ENCODE measurements at regions not wholly inside any gene's neighbourhood (a gene's known extent, or its start where the extent isn't known, plus 50 kb on each side); places are given as distances from the start of the nearest gene placed in this dataset.

DNA sequence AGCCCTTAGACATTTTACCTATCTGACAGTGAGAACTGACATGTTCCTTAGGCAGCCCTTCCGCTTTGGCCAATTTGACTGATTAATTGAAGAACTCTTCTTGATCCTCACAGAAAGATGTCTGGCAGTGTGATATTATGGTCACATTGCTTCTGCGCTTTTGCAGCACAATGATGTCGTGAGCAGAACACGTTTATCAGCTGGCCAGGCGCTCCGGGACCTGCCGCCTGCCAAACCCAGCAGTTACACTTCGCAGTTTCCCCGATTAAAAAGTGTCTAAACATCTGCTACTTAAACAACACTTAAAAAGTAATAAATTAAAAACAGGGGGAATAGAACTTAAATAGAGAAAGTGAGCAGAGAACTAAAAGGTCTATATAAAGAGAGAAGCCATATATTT, 103.5 kb upstream of the ETS2 start:
- no peak for DNase-seq

DNA sequence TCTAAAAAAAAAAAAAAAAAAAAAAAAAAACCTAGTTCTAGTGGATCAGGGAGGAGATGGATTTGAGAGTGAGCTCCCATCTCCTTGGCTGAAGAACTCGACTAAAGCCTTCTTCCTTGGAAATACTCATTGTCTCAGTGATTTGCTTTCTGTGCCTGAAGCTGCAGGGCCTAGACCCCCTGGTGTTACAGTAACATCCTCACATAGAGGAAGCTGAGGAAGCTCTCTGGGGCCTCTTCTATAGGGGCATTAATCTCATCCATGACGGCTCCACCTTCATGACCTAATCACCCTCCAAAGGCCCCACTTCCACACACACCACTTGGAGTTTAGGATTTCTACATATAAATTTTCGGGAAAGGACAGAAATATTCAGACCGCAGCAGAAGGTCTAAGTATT, 95.9 kb upstream of the ETS2 start:
- no peak for DNase-seq

DNA sequence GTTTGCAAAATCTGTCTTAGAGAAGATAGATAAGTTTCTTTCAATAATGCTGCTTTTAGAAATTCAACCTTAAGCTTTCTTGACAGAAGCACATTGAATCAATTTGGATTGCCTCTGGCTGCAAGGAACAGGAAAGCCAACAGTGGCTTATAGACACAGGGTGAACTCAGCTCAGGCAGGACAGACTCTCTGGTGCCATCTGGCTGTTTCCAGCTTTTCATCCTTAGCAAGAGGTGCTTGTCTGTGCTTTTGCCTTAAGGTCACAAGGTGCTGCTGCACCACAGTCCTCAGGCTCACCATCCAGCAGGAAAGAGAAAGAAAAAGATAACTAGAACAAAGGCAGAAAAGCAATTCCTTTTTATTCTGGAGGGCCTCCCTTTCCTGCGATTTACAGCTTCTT, 93.7 kb upstream of the ETS2 start:
- DNase-seq: peak; percentile 32

DNA sequence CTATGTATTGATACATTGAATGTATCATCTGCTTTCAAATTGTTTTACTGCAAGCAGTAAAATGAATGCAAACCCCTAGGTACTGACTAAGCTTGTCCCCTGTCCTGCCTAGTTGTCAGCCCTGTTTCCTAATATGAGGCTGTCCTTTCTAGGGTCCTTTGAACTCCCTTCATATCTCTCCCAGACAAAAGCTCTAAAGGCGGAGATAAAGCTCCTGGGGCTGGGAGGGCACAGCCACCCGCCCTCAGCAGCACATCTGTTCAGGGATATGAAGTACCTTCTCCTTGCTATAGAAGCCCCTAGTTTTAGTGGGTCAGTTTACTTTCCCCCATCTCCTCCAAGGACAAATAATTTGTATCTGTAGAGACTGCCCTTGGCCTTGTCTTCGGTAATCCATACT, 93.1 kb upstream of the ETS2 start:
- DNase-seq: no peak

DNA sequence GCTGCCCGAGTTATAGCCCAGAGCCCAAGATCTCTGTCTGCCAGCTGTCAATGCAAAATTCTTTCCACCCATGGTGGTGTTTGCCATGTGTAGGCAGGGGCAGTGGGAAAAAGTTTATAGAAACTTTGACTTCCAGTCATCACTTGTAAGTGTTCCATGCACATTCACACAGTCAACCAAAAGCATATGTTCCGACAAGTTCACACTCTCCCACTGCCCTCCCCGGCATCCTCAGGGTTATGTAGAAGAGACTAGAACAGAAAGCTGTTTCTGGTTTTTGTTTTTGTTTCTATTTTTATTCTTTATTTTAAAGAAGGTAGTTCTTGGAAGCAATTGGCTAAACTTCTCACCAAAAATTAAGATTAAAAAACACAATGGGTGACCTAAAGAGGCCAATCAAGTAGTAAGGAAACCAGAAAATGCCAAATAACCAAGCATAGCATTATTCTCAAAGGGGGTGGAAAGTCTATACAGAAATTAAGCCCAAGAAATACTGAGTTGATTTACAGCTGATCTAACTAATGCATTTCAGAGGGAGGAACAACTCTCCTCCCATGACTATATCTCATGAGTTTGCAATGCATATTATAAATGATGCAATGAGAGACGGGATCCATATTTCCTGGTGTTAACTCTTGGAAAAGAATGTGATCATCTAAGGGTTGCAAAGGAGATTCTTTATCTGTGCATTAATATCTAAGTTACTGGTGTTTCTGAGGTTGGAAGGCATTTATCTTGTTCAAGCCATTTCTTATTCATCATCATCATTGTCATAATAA, 91.5 kb upstream of the ETS2 start:
- peak; percentile 74 for DNase-seq

DNA sequence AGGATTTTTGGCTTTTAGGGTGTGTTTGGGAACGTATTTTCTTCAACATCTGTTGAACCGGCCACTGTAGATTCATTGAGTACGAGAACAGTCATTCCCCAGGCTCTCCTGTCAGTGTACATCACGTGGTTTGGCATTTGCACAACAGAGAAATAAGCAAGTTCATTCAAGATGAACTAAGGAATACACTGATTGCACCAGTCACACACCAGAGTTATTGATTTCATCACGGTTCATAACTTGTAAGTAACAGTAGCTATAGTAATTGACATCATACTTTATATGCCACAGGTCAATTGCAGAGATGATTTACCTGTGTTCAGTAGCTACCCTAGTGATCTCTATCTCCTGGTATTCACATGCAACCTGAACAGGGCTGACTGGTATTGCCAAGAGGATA, 90.7 kb upstream of the ETS2 start:
- DNase-seq: no peak

DNA sequence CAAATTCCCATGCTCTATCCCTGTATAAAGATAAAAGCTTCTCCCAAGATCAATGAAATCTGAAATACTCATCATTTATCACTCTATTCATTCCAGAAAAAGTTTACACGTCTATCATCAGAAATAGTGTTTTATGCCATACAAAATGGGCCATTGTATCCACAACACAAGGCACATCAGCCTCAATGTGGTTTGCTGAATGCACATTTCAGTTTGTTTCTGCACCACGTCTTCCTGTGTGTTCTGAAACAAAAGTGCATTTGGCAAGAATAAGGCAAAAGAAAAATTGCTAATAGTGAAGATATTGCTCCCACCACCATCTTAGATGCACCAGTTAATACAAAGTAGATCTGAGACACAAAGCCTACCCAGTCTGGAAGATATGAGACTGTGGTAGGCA, 89.6 kb upstream of the ETS2 start:
- DNase-seq: no peak

DNA sequence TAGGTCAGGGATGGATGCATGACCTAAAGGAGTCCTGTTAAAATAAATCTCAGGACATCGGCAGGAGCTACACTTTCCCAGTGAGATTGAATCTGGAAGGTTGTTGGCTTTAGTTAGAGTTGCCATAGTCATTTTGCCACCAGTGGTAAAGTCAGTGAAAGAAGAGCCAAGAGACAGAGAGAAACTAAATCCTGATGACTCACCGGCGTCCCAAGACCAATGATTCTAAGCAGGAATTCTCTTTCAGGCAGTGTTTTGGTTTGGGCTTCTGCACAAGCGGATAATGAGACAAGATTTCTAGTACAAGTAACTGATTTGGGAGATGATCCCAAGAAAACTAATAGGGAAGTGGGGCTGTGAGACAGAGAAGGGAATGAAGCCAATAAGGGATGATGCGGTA, 88.8 kb upstream of the ETS2 start:
- no peak for DNase-seq

DNA sequence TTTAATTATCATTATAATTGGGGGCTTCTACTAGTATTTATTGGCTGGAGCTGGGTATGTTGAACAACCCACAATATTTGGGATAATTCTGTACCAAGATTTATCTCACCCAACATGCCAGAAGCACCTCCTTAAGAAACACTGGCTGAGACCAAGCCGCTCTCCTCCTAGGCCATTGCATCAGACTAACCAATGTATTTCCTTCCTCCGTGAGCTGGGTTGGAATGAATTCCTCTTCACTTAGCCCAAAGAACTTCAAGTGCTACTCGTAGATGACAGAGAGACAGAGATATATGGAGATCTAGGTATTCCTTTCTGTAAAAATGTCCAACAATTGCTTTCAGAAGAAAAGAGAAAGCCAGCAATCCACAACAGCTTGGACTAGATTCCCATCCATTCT, 87.2 kb upstream of the ETS2 start:
- DNase-seq: peak; percentile 24

DNA sequence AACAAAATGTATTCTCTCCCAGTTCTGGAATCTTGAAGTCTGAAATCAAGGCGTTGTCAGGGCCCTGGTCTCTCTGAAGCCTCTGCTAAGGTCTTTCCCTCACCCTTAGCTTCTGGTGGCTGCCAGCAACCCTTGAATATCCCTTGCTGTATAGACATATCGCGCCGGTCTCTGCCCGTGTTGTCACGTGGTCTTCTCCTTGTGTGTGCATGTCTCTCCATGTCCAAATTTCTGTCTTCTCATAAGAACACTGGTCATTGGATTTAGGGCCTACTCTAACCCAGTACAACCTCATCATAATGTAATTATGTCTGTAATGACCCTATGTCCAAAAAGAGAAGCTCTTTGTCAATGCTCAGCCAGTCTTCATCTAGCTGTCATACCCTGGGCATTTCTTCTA, 85.7 kb upstream of the ETS2 start:
- DNase-seq: no peak

DNA sequence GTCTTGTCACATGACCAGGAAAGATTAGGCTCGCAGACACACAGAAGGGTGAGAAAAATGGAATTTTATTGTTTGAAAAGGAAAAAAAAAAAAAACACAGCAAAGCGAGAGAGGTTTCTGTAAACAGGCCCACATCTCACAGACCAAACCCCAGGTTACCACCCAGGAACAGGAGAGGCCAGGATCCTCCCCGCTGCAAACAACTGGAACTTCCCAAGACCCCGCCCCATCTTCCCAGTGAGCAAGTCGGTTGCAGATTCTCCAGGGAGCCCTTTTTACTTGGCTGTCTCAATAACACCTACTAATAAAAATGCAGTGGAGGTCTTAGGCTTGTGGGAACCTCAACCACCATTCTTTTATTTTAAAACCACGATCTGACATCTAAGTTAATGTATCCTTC, 84.7 kb upstream of the ETS2 start:
- no peak for DNase-seq

DNA sequence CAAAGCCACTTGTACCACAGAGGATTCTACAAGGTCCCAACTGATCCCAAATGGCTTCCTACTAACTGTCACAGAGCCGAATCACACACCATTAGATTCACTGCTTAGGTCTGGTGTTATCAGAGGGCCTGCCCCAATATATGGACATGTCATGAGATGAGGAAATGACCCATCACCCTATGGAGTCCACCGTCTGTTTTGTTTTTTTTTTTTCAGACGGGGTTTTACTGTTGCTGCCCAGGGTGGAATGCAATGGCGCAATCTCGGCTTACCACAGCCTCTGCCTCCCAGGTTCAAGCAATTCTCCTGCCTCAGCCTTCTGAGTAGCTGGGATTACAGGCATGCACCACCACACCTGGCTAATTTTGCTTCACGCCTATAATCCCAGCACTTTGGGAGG, 83.8 kb upstream of the ETS2 start:
- DNase-seq: no peak

DNA sequence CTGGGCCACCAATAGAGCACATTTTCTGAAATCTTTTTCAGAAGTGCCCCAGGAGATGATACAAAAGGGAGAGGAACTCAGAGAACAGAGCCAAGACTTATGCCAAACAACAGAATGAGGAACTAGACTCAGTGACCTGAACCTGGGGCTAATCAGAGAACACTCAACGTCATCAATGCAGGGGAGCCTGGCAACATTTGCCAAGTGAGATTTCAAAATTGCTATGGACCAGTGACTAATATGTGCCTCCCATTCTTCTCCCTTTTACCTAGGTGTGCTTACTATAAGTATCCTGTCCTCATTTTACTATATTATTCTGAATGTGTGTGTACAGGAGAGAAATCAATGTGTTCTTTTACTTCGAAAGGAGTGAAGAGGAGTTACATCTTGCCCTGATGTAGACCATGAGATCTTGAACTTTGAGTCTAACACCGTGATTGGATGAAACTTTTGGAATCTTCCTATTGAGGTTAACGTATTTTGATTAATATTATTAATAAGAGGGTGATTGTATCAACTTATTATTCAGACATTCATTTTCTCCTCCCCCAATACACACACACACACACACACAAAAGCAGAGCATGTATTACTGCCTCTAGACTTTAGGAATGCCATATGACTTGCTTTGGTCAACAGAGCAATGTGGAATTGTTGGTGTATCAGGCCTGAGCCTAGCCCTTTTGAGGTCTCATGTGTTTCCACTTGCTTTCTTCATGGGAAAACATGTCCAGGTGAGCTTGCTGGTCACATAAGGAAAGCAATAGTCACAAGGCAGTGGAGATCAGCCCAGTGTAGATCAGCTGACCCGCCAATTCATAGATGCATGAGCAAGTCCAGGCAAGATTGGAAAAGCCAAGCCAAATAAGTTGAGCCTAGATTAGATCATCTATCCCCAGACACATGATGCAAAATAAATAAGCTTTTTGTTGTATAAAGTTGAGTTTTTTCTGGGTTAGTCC, 80.3 kb upstream of the ETS2 start:
- DNase-seq: no peak

DNA sequence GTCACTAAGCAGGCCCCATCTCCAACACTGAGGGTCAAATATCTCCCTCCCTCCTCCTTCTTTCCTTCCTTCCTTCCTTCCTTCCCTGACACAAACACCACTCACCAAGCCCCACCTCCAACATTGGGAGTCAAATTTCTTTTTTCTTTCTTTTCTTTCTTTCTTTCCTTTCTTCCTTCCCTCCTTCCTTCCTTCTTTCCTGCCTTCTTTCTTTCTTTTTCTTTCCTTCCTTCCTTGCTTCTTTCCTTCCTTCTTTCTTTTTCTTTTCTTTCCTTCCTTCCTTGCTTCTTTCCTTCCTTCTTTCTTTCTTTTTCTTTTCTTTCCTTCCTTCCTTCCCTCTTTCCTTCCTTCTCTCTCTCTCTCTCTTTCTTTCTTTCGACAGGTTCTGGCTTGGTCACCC, 79.2 kb upstream of the ETS2 start:
- DNase-seq: no peak

DNA sequence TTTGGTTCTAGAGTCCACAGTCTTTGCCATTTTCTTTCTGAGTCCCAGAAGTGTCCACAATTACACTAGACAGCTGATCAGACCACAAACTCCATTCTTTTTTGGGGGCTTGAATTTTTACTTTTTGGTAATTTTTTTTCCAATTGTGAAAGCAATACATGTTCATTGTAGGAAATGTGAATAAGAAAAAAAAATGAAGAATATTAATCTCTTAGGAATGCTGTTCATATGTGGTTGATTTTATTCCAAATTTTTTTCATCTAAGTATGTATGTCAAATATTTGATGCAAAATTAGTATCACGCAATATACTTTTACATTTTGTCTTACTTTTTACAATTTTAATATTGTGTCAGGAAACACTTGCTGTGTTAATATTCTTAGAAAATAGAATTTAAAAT, 76.4 kb upstream of the ETS2 start:
- no peak for DNase-seq

DNA sequence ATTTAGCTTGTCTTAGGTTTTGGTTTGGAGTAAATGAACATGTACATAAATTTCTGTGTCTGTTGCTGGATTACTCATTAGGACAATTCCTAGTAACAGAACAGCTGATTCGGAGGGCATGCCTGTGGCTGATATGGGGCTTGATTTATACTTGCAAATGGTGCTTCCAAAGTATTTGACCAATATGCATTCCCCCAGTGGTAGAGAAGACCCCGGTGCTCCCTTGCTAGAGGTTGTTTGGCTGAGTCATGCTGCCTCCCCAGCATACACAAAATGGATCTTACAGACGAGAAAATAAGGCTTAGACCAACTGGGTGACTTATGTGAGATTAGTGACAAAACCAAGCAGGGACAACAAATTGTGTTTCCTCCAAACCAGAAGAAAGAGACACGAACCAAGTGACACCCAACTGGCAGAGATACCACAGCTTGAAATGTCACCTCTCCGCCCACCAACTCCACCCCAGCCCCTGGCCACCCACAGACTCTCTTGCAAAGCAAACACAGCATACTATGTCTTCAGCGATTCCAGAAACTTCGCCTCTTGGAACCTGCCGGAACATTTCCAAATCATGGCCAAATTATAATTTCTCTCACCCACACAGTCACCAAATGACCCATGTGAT, 75.9 kb upstream of the ETS2 start:
- no peak for DNase-seq

DNA sequence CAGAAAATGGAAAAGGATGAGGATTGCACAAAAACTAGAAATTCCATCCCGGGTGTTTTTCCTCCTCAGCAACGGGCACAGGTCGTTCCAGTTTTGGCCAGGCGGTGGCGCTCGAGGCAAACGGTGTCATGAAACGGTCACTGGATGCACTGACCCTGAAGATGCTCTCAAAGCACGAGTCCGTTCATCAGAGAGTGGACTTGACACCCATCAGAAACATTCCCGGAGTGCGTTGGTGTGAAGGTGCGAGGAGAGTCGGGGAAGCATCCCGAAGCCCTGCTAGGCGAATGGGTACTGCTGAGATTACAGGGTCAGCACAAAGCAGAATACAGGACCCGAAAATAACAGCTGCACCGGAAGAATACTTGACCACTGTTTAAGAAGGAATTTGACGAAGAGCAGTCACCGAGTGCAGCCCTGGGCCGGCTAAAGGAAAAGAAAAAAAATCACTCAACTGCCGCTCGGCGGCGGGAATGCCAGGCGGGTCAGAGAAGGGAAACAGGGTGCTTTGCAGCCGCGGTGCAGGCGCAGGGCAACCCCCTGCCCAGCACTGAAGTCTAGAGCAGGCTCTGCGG, 71.7 kb upstream of the ETS2 start:
- DNase-seq: peak; percentile 52

DNA sequence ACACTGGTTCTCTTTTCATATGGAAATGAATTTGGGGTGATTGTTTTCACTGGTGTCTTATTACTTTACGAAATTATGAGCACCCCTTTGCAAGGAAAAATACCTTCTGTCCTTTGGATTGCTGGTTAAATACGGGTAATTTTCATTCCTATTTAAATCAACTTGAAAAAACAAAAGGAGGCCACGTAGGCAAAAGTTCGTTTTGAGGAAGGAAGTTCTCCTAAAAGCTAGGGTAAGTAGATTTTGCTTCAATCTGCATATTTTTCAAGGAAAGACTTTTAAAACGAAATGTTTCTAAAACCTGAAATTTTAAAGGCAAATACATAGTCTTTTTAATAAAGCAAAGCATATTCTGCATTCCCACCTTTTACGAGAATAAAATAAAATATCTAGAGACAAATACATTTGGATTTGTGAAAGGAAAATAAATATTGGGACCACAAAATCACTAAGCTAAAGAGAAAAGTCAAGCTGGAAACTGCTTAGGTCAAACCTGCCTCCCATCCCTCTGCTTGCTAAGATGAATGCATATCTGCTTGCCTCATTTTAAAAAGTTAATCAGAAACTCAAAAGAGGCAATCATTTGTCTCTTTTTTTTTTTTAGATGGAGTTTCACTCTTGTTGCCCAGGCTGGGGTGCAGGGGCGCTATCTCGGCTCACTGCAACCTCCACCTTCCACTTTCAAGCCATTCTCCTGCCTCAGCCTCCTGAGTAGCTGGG, 70.9 kb upstream of the ETS2 start:
- no peak for DNase-seq

DNA sequence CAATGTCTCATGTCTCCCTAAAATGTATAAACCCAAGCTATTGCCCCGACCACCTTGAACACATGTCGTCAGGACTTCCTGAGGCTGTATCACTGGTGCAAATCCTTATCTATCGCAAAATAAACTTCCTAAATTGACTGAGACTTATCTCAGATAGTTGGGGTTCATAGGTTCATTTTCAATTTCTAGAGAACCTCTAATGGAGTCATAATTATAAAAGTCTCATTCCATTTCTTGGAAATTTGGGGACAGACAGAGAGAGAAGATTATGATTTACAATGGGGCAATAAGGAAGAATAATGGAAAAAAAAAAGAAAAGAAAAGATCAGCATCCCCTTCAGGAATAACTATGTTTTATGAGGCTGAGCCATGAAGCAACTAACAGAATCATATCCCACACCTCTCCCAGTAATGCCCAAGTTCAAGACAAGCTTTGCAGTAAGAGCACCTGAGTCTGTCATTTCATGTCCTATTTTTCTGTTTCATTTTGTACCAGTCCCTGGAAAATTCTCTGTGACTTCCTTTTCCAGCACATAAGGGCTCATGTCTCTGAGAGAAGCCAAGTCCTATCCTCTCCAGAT, 70.0 kb upstream of the ETS2 start:
- DNase-seq: no peak

DNA sequence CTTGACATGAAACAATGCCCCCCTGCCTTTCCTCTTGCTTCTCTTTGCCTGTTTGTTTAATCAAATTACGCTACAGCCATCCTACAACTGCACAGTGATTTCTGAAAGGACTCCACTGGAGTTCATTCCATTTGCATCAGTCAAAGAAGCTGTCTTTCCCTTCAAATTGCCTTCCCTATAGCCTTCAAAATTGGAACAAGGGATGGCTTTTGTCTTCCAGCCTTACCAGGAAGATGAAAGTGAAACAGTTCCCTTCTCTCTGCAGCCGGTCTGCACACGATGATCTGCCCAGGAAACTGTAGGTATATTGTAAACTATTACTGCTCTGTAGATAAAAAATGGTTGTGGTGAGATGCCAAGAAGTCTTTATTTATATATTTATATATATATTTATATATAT, 65.6 kb upstream of the ETS2 start:
- DNase-seq: no peak

DNA sequence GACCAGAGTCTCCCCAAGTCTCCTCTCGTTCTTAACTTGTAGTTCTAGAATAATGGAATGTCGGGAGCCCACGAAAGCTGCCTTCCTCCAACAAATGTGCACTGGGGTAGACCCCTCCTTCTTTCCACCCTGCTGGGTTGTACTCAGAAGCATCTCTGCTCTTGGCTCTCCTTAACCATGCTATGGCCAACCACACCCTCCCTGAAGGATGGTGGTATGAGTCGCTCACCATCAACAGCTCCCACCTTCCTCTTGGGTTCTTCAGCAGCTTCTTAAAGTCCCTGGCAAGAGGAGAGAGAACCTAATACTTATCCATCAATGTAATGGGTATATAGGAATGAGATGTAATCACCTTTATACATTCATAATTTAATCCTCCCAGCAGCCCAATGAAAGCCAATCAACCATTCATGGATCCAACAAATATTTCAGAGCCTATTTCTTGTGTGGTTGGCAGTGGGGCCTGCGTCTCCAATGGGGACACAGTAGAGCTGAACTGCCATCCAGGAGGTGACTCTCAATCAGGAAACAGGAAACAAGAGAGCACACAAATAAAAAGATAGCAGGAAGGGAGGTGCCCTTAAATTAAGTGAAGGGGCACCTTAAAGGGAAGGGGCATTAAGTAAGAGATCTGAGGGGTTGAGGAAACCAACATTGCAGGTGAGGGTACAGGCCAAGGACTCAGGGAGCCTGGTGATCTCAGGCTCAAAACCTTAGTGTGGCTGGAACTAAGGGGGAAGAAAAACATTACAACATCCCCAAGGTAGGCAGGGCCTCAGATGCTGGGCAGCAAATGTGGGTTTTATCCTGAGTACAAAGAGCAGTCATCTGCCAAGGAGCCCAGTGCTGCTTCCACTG, 64.4 kb upstream of the ETS2 start:
- DNase-seq: no peak

All from skin of body (tissue), 1 donor.